RWPE1 (cell line): ENCODE measurements at regions not wholly inside any gene's neighbourhood (a gene's known extent, or its start where the extent isn't known, plus 50 kb on each side); places are given as distances from the start of the nearest gene placed in this dataset.

Source experiments
- CTCF ChIA-PET: fragments of 350-600 bp; sonication (Branson Sonifier 250); formaldehyde crosslinking; extraction: SDS; loops from one replicate; lab custom pipeline; 2021; lab: Yijun Ruan, JAX
- POLR2A ChIA-PET: fragments of 400-600 bp; formaldehyde crosslinking; extraction: SDS; loops from one replicate; lab custom pipeline; 2020; ENCODE audit warnings: antibody characterized with exemption; ENCODE audit not compliant: low non-redundant PET; lab: Yijun Ruan, JAX
- DNase-seq: peaks from one replicate; pipeline ENCODE4 v3.0.0; 2012; ENCODE audit warnings: low spot score
- H3K27ac ChIP-seq: fragments of 450-650 bp; 2 replicates; pipeline ENCODE4 v1.5.1; 2017
- TF ChIP-seq, protein P1 (sequence below): fragments of 450-650 bp; conservative IDR thresholded peaks from 2 replicates; pipeline ENCODE4 v1.5.1; 2017; ENCODE audit warnings: low read depth, mild to moderate bottlenecking

DNA sequence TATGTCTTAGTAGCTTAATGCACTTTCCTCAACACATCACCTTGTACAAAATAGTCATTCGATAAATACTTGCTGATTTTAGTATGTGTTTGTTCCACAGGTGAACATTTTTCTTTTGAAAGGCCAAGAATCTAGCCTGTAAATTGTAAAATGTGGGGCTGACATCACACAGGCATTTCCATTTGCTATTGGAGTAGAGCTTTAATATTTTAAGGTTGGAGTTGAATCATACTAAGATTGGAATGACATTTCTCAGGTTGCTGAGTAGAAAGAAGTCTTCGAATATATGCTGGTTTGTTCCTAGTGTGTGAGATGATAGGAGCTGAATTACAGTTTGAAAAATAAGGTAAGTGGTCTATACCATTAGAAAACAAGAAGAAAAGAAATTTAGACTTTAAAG, 112.3 kb upstream of the FRY start:
- no peak overlapping the region for H3K27ac ChIP-seq
- CTCF ChIA-PET: interaction anchor here (1.0 to 1.3 kb wide), 2 partner anchors 9 kb away, joined by 3 to 8 read pairs; no protein-coding TSS in a partner anchor
- no peak for DNase-seq
- POLR2A ChIA-PET: no interaction called here
- TF ChIP-seq, protein P1, sequence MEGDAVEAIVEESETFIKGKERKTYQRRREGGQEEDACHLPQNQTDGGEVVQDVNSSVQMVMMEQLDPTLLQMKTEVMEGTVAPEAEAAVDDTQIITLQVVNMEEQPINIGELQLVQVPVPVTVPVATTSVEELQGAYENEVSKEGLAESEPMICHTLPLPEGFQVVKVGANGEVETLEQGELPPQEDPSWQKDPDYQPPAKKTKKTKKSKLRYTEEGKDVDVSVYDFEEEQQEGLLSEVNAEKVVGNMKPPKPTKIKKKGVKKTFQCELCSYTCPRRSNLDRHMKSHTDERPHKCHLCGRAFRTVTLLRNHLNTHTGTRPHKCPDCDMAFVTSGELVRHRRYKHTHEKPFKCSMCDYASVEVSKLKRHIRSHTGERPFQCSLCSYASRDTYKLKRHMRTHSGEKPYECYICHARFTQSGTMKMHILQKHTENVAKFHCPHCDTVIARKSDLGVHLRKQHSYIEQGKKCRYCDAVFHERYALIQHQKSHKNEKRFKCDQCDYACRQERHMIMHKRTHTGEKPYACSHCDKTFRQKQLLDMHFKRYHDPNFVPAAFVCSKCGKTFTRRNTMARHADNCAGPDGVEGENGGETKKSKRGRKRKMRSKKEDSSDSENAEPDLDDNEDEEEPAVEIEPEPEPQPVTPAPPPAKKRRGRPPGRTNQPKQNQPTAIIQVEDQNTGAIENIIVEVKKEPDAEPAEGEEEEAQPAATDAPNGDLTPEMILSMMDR: no peak

DNA sequence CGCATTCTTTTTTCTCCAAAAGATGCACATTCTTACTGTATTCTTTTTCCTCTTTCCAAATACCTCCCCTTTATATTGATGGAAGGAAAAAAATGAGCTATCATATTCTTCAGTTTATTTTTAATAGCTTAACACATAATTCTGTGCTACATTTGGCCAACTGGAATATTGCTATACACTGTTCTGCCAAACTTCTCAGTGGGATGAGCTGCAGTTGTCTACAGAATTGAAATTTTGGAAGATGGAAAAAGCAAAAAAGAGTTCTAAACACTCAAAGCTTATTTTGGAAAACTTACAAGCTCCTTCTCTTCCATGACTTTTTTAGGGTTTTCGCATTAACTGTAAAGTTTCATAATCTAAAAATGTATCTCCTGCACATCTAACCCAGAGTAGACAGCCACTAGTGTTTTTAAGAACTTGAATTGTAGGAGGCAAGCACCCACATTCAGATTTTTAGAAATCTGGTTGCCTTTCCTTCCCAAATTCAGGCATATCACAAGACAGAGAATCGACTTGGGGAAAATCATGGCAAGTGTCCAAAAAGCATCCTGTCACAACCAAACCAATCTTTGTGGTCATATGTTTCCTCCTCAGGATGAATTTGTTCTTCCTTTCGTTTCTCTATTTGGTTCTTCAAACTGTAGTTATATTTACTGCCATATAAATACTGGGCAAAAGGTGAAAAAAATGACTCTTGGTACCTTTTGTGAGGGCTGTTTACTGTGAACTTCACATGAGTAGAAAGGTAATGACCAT, 111.4 kb upstream of the FRY start:
- ChIA-PET POLR2A (no interaction called here), CTCF (interaction anchor here (0.8 to 1.0 kb wide), 2 partner anchors 10 to 44 kb away, joined by 3 read pairs; no protein-coding TSS in a partner anchor)
- DNase-seq: no peak
- no peak overlapping the region for H3K27ac ChIP-seq
- TF ChIP-seq, protein P1: no peak

GRCh38 chr13:31920727-31921100, 110.9 kb upstream of the FRY start:
- no peak overlapping the region for H3K27ac ChIP-seq
- TF ChIP-seq, protein P1: no peak
- ChIA-PET POLR2A (no interaction called here), CTCF (no interaction called here)
- no peak for DNase-seq

DNA sequence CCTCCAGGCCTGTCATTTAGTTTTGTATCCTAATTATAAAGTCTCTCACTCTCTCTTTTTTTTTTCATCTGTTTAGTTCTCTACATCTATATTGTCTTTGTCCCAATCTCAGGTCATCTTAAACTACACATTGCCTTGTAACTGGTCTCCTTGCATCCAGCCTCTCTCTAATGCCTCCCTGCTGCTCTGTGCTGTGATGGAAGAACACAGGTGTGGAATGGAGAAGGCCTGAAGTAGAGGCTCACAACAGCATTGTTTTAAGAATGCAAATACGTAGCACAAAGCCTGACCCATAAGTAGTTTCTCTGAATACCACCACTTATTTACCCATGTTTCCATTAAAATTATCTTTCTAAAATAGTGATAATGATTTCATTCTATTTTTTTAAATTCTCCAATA, 108.8 kb upstream of the FRY start:
- H3K27ac ChIP-seq: no peak overlapping the region
- POLR2A ChIA-PET: no interaction called here
- DNase-seq: no peak
- CTCF ChIA-PET: interaction anchor here (1.3 kb wide), 1 partner anchor 13 kb away, joined by 4 read pairs; no protein-coding TSS in a partner anchor
- TF ChIP-seq, protein P1: no peak

- TF ChIP-seq, protein P1: no peak
- POLR2A ChIA-PET: no interaction called here
- DNase-seq: no peak
- no peak overlapping the region for H3K27ac ChIP-seq
- CTCF ChIA-PET: interaction anchor here (0.7 to 1.3 kb wide), 2 partner anchors 13 to 378 kb away, joined by 3 to 4 read pairs; no protein-coding TSS in a partner anchor
Observed at GRCh38 chr13:31923134-31923763, 108.3 kb upstream of the FRY start.

DNA sequence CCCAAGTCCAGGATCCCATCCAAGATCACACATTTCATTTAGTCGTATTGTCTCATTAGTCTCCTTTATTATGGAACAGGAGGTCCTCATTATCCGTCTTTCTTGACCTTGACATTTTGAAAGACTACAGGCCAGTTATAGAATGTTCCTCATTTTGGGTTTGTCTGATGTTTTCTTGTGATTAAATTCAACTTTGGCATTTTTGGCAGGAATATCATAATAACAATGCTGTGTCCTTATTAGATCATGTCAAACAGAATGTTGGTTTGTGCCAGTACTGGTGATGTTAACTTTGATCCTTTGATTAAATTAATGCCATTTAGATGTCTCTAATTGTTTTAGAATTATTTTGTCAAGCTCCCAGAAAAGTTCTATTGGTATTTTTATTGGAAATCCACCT, 106.5 kb upstream of the FRY start:
- TF ChIP-seq, protein P1: no peak
- no peak for DNase-seq
- no peak overlapping the region for H3K27ac ChIP-seq
- ChIA-PET CTCF (no interaction called here), POLR2A (no interaction called here)
